Neural cell (in vitro differentiated cells): ENCODE measurements at regions not wholly inside any gene's neighbourhood (a gene's known extent, or its start where the extent isn't known, plus 50 kb on each side); places are given as distances from the start of the nearest gene placed in this dataset.

Experiments used
- H2AFZ ChIP-seq: fragments of 200-600, 300-800 bp; sonication (generic), shearing (Covaris generic); 2 replicates; pipeline ENCODE4 v1.6.0; 2014; ENCODE audit warnings: low read depth, mild to moderate bottlenecking, antibody characterized with exemption, low read length, moderate library complexity
- H3F3A ChIP-seq: fragments of 200-600 bp; shearing (Covaris generic); 2 replicates; pipeline ENCODE4 v1.6.1; 2016; ENCODE audit warnings: mild to moderate bottlenecking, moderate library complexity, mixed read lengths, antibody characterized with exemption, low read length; ENCODE audit not compliant: insufficient read depth, poor library complexity, severe bottlenecking
- H3K27ac ChIP-seq: fragments of 200-600, 300-800 bp; sonication (generic), shearing (Covaris generic); 2 replicates; pipeline ENCODE4 v1.5.1; 2014; ENCODE audit warnings: mild to moderate bottlenecking, low read length, moderate library complexity
- H3K27me3 ChIP-seq: fragments of 300-800, 200-600 bp; sonication (generic), shearing (Covaris generic); 2 replicates; pipeline ENCODE4 v1.6.0; 2014; ENCODE audit warnings: mild to moderate bottlenecking, low read depth, low read length, moderate library complexity; ENCODE audit not compliant: insufficient read depth
- H3K36me3 ChIP-seq: fragments of 300-800, 200-600 bp; sonication (generic), shearing (Covaris generic); 2 replicates; pipeline ENCODE4 v1.5.1; 2014; ENCODE audit warnings: mild to moderate bottlenecking, antibody characterized with exemption, low read length, moderate library complexity; ENCODE audit not compliant: insufficient read depth
- H3K4me2 ChIP-seq: fragments of 300-800, 200-600 bp; sonication (generic), shearing (Covaris generic); 2 replicates; pipeline ENCODE4 v1.6.0; 2014; ENCODE audit warnings: mild to moderate bottlenecking, low read length
- H3K4me3 ChIP-seq: fragments of 300-800, 200-600 bp; sonication (generic), shearing (Covaris generic); 2 replicates; pipeline ENCODE4 v1.5.1; 2014; ENCODE audit warnings: mild to moderate bottlenecking, low read length, moderate library complexity
- H3K79me2 ChIP-seq: fragments of 200-600 bp; shearing (Covaris generic); replicated peaks from 2 replicates; pipeline ENCODE4 v1.6.0; 2014; ENCODE audit warnings: mild to moderate bottlenecking, low read length, moderate library complexity; ENCODE audit not compliant: insufficient read depth
- H3K9ac ChIP-seq: fragments of 300-800, 200-600 bp; sonication (generic), shearing (Covaris generic); 2 replicates; pipeline ENCODE4 v1.6.1; 2016; ENCODE audit warnings: mild to moderate bottlenecking, low read length, mixed read lengths
- H3K9me2 ChIP-seq: fragments of 200-600 bp; shearing (Covaris generic); 2 replicates; pipeline ENCODE4 v1.6.1; 2016; ENCODE audit warnings: mild to moderate bottlenecking, low read length, mixed read lengths; ENCODE audit not compliant: insufficient read depth
- H3K9me3 ChIP-seq: fragments of 200-600, 300-800 bp; sonication (generic), shearing (Covaris generic); 2 replicates; pipeline ENCODE4 v1.6.1; 2016; ENCODE audit warnings: mild to moderate bottlenecking, mixed run types, low read length, moderate library complexity, mixed read lengths
- H4K20me1 ChIP-seq: fragments of 200-600 bp; shearing (Covaris generic); 2 replicates; pipeline ENCODE4 v1.6.1; 2016; ENCODE audit warnings: mild to moderate bottlenecking, mixed run types; ENCODE audit not compliant: insufficient read depth
- CTCF ChIP-seq: fragments of 450-650 bp; IDR thresholded peaks from 2 replicates; pipeline ENCODE4 v1.5.1; 2014; ENCODE audit warnings: antibody characterized with exemption, mild to moderate bottlenecking, moderate library complexity; ENCODE audit not compliant: poor library complexity, severe bottlenecking
- EP300 ChIP-seq: fragments of 450-650 bp; conservative IDR thresholded peaks from 2 replicates; pipeline ENCODE4 v1.6.1; 2014; ENCODE audit warnings: antibody characterized with exemption, mild to moderate bottlenecking, moderate library complexity; ENCODE audit not compliant: poor library complexity, severe bottlenecking
- EZH2 ChIP-seq: fragments of 200-600, 300-800 bp; shearing (Covaris generic), sonication (generic); IDR thresholded peaks from 2 replicates; pipeline ENCODE4 v1.6.1; 2014; ENCODE audit warnings: antibody characterized with exemption, low read length, borderline replicate concordance, mild to moderate bottlenecking; ENCODE audit not compliant: insufficient read depth, poor library complexity, severe bottlenecking
- MXI1 ChIP-seq: fragments of 450-650 bp; conservative IDR thresholded peaks from 2 replicates; pipeline ENCODE4 v1.6.1; 2014; ENCODE audit warnings: antibody characterized with exemption, mild to moderate bottlenecking; ENCODE audit not compliant: poor library complexity, severe bottlenecking
- POLR2AphosphoS5 ChIP-seq: IDR thresholded peaks from 2 replicates; pipeline ENCODE4 v1.6.1; 2012
- RAD21 ChIP-seq: fragments of 450-650 bp; conservative IDR thresholded peaks from 2 replicates; pipeline ENCODE4 v1.6.1; 2014; ENCODE audit warnings: antibody characterized with exemption, mild to moderate bottlenecking, moderate library complexity
- REST ChIP-seq: IDR thresholded peaks from 2 replicates; pipeline ENCODE4 v1.6.1; 2012; ENCODE audit warnings: borderline replicate concordance
- SMC3 ChIP-seq: fragments of 450-650 bp; conservative IDR thresholded peaks from 2 replicates; pipeline ENCODE4 v1.6.1; 2014; ENCODE audit warnings: antibody characterized with exemption, mild to moderate bottlenecking, moderate library complexity; ENCODE audit not compliant: poor library complexity
- TAF1 ChIP-seq: IDR thresholded peaks from 2 replicates; pipeline ENCODE4 v1.6.1; 2012; ENCODE audit warnings: low read depth

- no peak overlapping the region for H3K27ac ChIP-seq
- H3K4me3 ChIP-seq: no peak overlapping the region
- no peaks in the 10 kb centered on the region for H3F3A ChIP-seq
- H2AFZ ChIP-seq: no peak overlapping the region
- H3K79me2 ChIP-seq: no peaks in the 10 kb centered on the region
- H3K4me2 ChIP-seq: no peak overlapping the region
- no peaks in the 10 kb centered on the region for H3K9me2 ChIP-seq
- TF ChIP-seq MXI1 (no peak), POLR2AphosphoS5 (no peak), EZH2 (no peak), TAF1 (no peak), SMC3 (no peak), CTCF (no peak), REST (no peak), RAD21 (no peak), EP300 (no peak)
- no peaks in the 10 kb centered on the region for H3K9me3 ChIP-seq
- H3K9ac ChIP-seq: no peak overlapping the region
- H3K27me3 ChIP-seq: no peaks in the 10 kb centered on the region
- H3K36me3 ChIP-seq: no peaks in the 10 kb centered on the region
- no peaks in the 10 kb centered on the region for H4K20me1 ChIP-seq
Observed at GRCh38 chr1:14165371-14165801, 433.1 kb upstream of the KAZN start.

- Histone ChIP-seq H4K20me1 (no peaks in the 10 kb centered on the region), H3K9ac (no peak overlapping the region), H3K4me3 (no peak overlapping the region), H3K27ac (no peak overlapping the region), H2AFZ (no peak overlapping the region), H3F3A (no peaks in the 10 kb centered on the region), H3K79me2 (no peaks in the 10 kb centered on the region), H3K36me3 (no peaks in the 10 kb centered on the region), H3K27me3 (no peaks in the 10 kb centered on the region), H3K9me2 (no peaks in the 10 kb centered on the region), H3K4me2 (no peak overlapping the region), H3K9me3 (peaks cover 4% of the 10 kb centered on the region)
- TF ChIP-seq SMC3 (no peak), MXI1 (no peak), REST (no peak), POLR2AphosphoS5 (no peak)
Observed at GRCh38 chr1:14167884-14168283, 430.6 kb upstream of the KAZN start.
